Astrocyte (in vitro differentiated cells and primary cell): ENCODE measurements at regions not wholly inside any gene's neighbourhood (a gene's known extent, or its start where the extent isn't known, plus 50 kb on each side); places are given as distances from the start of the nearest gene placed in this dataset.

Source experiments
- EZH2 ChIP-seq: IDR thresholded peaks from 2 replicates; pipeline ENCODE4 v1.6.1; 2012; ENCODE audit warnings: mild to moderate bottlenecking, low read length, inconsistent platforms; ENCODE audit not compliant: insufficient read depth
- TF ChIP-seq, protein P1 (sequence below): IDR thresholded peaks from 2 replicates; pipeline ENCODE4 v1.5.1; 2011; ENCODE audit warnings: low read depth, mild to moderate bottlenecking, inconsistent platforms, low read length, moderate library complexity; ENCODE audit not compliant: insufficient read depth

DNA sequence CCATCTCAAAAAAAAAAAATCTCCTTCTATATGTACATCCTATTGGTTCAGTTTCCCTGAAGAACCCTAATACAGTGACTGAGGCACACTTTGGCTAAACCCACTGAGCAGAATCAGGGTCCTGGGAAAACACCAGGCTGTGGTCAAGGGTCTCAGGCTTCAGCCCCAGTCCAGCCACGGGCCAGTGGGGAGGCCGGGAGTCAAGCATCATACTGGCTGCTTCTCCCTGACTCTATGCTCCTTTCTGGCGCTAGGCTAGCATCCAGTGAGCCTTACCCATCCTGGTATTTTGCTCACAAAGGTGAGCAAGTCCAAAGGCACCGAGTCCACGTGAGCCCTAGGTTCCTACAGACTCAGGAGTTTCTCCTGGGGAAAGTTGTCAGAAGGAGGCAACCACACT lies 752.5 kb downstream of the BRD1 start:
- TF ChIP-seq, protein P1, sequence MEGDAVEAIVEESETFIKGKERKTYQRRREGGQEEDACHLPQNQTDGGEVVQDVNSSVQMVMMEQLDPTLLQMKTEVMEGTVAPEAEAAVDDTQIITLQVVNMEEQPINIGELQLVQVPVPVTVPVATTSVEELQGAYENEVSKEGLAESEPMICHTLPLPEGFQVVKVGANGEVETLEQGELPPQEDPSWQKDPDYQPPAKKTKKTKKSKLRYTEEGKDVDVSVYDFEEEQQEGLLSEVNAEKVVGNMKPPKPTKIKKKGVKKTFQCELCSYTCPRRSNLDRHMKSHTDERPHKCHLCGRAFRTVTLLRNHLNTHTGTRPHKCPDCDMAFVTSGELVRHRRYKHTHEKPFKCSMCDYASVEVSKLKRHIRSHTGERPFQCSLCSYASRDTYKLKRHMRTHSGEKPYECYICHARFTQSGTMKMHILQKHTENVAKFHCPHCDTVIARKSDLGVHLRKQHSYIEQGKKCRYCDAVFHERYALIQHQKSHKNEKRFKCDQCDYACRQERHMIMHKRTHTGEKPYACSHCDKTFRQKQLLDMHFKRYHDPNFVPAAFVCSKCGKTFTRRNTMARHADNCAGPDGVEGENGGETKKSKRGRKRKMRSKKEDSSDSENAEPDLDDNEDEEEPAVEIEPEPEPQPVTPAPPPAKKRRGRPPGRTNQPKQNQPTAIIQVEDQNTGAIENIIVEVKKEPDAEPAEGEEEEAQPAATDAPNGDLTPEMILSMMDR, result no peak
- no peak for TF ChIP-seq EZH2
